Type B pancreatic cell (in vitro differentiated cells): ENCODE measurements at regions not wholly inside any gene's neighbourhood (a gene's known extent, or its start where the extent isn't known, plus 50 kb on each side); places are given as distances from the start of the nearest gene placed in this dataset.

ENCODE experiments used
- DNase-seq: peaks from one replicate; pipeline ENCODE4 v3.0.0; 2021; ENCODE audit warnings: mixed read lengths; ENCODE audit not compliant: unreplicated experiment; ENCODE audit errors: extremely low spot score
- H3K27ac Mint-ChIP-seq: 2 replicates; pipeline ENCODE4 v1.8.0; 2021; ENCODE audit warnings: mild to moderate bottlenecking, mixed read lengths
- H3K27me3 Mint-ChIP-seq: 2 replicates; pipeline ENCODE4 v1.8.0; 2021; ENCODE audit warnings: mixed read lengths
- H3K36me3 Mint-ChIP-seq: 2 replicates; pipeline ENCODE4 v1.8.0; 2021; ENCODE audit warnings: mixed read lengths
- H3K4me1 Mint-ChIP-seq: one replicate; pipeline ENCODE4 v1.8.0; 2021; ENCODE audit warnings: mixed read lengths; ENCODE audit not compliant: unreplicated experiment
- H3K4me3 Mint-ChIP-seq: 2 replicates; pipeline ENCODE4 v1.8.0; 2021; ENCODE audit warnings: mild to moderate bottlenecking, mixed read lengths
- H3K9me3 Mint-ChIP-seq: 2 replicates; pipeline ENCODE4 v1.8.0; 2021; ENCODE audit warnings: mixed read lengths
- TF ChIP-seq, protein P1 (sequence below): fragments of 200-600 bp; sonication (generic); conservative IDR thresholded peaks from 2 replicates; pipeline ENCODE4 v1.5.0; 2021; ENCODE audit warnings: antibody characterized with exemption, mild to moderate bottlenecking

GRCh38 chr22:48493733-48494132, 1333.9 kb downstream of the BRD1 start:
- Mint-ChIP-seq H3K27me3 (peaks cover 39% of the 10 kb centered on the region), H3K4me3 (no peak overlapping the region), H3K4me1 (peaks cover 14% of the 10 kb centered on the region), H3K36me3 (no peaks in the 10 kb centered on the region), H3K27ac (no peak overlapping the region), H3K9me3 (no peaks in the 10 kb centered on the region)
- TF ChIP-seq, protein P1, sequence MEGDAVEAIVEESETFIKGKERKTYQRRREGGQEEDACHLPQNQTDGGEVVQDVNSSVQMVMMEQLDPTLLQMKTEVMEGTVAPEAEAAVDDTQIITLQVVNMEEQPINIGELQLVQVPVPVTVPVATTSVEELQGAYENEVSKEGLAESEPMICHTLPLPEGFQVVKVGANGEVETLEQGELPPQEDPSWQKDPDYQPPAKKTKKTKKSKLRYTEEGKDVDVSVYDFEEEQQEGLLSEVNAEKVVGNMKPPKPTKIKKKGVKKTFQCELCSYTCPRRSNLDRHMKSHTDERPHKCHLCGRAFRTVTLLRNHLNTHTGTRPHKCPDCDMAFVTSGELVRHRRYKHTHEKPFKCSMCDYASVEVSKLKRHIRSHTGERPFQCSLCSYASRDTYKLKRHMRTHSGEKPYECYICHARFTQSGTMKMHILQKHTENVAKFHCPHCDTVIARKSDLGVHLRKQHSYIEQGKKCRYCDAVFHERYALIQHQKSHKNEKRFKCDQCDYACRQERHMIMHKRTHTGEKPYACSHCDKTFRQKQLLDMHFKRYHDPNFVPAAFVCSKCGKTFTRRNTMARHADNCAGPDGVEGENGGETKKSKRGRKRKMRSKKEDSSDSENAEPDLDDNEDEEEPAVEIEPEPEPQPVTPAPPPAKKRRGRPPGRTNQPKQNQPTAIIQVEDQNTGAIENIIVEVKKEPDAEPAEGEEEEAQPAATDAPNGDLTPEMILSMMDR, result no peak
- DNase-seq, result no peak

DNA sequence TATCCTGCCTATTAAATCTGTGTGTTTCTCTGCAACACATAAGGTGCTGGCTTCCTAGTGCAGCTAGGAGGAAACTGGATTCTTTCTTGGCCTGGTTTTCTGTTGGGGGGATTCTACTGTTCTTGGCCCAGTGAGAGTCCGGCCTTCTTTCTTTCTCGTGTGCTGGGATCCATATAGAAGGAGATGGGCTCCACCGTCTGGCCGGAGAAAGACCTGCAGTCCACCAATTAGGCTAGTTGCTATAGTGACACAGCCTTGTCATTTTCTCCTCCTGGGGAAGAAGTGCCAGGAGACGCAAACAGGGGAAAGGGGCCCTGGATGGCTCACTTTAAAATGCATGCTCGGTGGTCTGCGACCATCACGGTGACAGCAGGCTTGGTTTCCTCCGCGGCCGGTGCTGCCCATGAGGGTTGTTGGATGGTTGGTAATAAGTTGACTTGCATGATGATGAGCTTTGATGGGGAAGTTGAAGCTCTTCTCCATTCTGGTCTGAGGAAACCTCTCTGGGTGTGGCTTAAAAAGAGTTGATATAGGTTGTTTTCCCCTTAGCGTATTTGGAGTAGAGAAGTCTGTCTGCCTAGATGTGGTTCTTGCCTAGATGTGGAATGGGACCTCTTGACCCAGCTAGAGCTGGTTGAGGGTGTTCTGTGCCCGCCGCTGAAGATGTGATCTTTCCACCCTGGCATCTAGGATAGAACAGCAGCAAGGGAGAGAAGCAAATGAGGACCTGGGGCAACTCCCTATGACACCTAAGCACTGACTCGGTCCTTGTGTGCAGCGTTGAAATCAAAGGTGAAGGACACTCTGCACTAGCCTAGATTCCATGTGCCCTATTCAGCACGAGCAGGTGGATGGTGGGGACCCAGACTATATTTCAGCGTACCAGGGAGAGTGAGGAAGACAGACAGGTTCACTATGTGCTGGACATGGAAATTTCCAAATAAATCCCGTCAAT, 1335.0 kb downstream of the BRD1 start:
- H3K4me3 Mint-ChIP-seq, result peak overlapping the region; percentile 79

GRCh38 chr22:48491451-48491941, 1336.2 kb downstream of the BRD1 start:
- peak; percentile 57 for DNase-seq
- Mint-ChIP-seq H3K4me3 (peak overlapping the region; percentile 83), H3K36me3 (no peaks in the 10 kb centered on the region), H3K9me3 (no peaks in the 10 kb centered on the region), H3K27ac (no peak overlapping the region), H3K4me1 (peaks cover 19% of the 10 kb centered on the region), H3K27me3 (peaks cover 61% of the 10 kb centered on the region)
- TF ChIP-seq, protein P1, result no peak

More for the DNA sequence above, 1335.0 kb downstream of the BRD1 start:
- Mint-ChIP-seq H3K27me3 (peaks cover 50% of the 10 kb centered on the region), H3K9me3 (no peaks in the 10 kb centered on the region), H3K27ac (no peak overlapping the region), H3K4me1 (peaks cover 19% of the 10 kb centered on the region), H3K36me3 (no peaks in the 10 kb centered on the region)
- DNase-seq, result peak; percentile 67
- TF ChIP-seq, protein P1, result peak; percentile 89

DNA sequence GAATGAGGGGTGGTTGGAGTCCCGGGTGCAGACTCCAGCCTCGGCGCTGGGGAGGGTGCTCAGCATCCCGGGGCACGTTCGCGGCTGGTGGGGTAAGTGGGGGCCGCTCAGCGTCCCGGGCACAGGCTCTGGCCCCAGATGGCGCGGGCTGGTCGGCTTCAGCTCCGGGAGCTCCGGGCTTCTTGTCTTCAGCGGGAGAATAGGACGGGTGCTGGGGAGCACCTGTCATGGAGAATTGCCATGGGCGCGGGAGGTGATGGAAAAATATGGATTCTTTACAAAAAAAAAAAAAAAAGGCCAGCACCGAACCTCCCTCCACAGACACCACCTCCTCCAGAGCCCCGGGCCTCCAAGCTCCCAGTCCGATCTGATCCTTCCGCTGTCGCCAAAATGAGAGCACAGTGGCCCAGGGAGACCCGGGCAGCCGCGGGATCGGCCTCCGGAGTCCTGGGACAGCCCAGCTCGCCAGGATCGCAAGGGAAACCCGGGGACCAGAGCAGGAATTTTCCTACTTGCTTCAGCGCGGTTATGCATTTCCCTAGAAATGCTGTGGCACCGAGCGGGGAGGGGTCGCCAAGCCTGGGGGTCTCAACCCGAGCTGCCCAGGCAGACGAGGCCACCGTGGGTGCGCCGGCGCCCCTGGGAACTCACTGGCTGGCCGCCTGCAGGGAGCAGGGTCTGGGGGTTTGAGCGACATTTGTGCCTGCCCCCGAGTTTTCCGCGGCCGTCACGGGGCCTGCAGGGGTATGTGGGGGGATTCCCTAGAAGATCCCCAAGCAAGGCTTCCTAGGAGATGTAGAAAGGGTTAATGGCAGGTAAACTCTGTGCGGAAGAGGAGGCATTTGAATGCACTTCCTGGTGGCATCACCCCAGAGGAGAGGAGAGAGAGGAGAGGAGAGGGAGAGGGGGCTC, 1336.9 kb downstream of the BRD1 start:
- Mint-ChIP-seq H3K4me3 (peak overlapping the region; percentile 83), H3K4me1 (peaks cover 19% of the 10 kb centered on the region), H3K9me3 (no peaks in the 10 kb centered on the region), H3K36me3 (no peaks in the 10 kb centered on the region), H3K27ac (no peak overlapping the region), H3K27me3 (peaks cover 68% of the 10 kb centered on the region)
- DNase-seq, result peak; percentile 63
- TF ChIP-seq, protein P1, result no peak

GRCh38 chr22:48489551-48490499, 1337.8 kb downstream of the BRD1 start:
- H3K4me3 Mint-ChIP-seq, result peak overlapping the region; percentile 83
- TF ChIP-seq, protein P1, result peak; percentile 16
- H3K4me1 Mint-ChIP-seq, result peaks cover 19% of the 10 kb centered on the region
- peak; percentile 70 for DNase-seq
- H3K9me3 Mint-ChIP-seq, result no peaks in the 10 kb centered on the region
- peaks cover 73% of the 10 kb centered on the region for H3K27me3 Mint-ChIP-seq
- H3K27ac Mint-ChIP-seq, result no peak overlapping the region
- no peaks in the 10 kb centered on the region for H3K36me3 Mint-ChIP-seq
